Ramos (cell line): ENCODE measurements at regions not wholly inside any gene's neighbourhood (a gene's known extent, or its start where the extent isn't known, plus 50 kb on each side); places are given as distances from the start of the nearest gene placed in this dataset.

Experiments used
- in situ Hi-C: fragments of 300-500 bp; cut with MboI; formaldehyde crosslinking; loops from one replicate; pipeline ENCODE4 v1.14.3; 2022; ENCODE audit warnings: low sequenced_read_pairs; ENCODE audit not compliant: unreplicated experiment

DNA sequence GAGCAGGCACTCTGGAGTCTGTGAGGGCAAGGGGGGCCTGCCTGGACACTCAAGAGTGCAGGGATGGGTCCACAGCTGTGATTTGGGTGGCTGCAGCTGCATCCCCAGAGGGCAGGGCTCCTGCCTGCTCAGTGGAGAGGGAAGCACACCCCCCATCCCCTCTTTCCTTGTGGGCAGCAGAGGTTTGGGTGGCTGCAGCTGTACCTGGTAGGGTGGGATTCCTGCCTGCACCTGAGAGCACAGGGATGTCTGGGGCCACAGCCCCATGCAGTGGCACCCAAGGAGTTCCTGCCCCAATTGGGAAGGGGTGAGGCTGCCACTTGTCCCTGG, 605.4 kb upstream of the FAM174A start:
- in situ Hi-C loops = no loop called here

DNA sequence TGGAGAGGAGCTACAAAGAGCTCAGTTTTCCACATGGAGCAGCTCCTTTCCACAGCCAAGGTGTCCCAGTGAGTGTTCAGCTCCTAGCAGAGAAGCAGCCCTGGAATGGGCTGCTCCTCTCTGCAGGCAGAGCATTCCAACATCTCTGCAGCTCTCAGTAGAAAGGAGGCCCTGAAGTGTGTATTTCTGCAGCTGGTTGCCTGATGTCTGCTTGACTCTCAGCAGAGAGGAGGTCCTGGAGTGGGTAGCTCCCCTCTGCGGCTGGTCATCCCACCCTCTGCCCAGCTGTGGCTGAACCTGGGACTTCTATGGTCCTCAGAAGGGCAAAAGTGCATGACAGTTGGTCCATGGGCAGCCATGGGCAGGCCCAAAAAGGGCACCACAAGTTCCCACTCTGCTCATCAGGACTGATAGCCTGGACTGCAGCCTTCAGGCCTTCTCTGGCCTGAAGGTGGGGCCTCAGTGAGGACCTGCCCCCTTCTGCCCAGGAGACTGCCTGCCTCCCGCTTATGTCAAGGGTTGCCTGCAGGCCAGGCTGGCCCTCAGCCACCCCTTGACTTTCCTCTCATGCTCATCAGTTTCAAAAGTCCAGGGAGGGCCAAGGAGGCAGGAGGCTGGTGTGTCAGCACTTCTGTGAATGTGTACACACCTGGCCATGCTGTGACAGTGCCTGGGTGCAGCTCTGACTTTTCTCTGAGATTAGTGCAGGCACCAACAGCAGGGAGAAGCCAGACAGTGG, 605.9 kb upstream of the FAM174A start:
- in situ Hi-C loops = no loop called here

DNA sequence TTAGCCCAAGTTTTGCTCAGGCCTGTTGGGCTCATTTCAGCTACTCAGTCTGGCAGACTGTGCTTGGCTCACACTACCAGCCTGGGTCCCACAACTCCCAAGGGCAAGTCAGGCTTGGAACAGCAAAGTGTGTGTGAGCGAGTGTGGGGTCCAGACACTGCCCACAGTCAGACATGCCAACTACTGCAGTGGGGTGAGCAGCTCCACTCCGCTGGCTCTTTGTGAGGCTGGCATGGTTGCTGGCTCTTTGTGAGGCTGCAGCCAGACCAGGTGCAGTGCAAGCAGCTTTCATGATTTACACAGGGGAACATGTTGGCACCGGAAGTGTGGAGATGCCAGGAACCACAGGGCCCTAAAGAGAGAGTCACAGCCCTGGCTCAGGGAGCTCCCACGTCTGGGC, 606.7 kb upstream of the FAM174A start:
- in situ Hi-C loops = no loop called here

DNA sequence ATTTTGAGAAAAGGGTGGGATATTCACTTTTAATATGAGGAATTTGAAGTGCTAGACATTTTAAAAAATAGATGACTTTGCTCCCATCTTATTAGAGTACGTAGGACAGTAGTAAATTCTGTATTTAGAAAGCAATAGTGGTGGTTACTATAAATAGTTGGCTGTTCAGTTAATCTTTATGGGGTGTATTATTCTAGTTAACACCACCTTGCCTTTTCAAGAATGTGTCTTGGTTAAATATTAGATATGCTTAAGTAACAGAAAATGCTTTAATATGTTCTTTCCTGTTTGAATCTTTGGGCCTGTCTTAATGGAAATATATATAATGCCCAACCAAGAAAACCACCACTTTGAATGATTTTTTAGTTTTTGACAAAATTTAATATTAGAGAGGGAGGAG, 608.7 kb upstream of the FAM174A start:
- in situ Hi-C loops = no loop called here

DNA sequence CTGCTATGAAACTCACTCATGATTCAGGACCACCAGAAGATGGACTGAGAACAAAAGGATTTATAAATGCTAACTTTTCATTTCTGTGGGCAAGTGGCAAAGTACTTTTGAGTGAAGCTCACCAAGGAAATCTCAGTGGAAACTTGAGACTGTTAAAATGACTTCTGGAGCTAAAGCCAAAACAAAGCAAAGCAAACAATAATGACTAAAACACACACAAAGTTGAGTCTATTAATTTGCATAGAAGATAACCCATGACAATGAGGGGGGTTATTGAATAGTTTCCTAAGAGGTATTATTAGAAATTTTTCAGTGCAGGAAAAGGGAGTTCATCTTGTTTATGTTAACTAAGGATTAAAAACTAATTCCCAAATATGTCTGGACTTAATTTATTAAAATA, 612.8 kb upstream of the FAM174A start:
- in situ Hi-C loops = no loop called here

DNA sequence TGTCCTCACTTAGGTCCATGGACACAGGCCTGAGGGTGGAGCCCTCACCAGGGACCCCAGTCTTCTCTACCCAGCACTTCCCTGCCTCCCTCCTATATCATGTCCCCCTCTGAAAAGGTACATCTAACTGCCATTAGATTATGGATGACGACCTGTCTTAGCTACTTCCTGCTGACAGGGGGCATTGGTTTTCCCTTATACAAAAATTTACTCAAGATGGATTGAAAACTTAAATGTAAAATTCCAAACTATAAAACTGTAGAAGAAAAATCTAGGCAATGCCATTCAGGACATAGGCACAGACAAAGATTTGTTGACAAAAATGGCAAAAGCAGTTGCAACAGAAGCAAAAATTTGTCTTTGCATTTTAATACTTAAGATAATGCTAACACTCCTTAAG, 623.2 kb upstream of the FAM174A start:
- in situ Hi-C loops = no loop called here

DNA sequence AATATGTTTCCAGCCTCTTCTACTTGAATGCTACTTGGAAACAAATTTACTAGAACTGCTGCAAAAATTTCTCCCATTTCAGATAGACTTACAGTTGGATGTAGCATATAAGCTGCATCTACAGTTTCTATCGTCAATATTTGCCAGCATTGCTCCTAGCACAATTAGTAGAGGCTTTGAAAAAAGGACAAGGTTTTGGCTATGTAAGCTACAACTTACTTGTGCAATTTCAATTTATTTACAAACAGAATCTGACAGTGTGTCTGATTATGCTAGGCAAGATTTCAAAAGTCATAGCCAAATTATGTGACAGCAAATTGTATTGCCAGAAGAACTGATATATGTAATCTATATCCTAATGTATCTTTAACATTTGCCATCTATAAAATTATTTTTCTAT, 628.4 kb upstream of the FAM174A start:
- in situ Hi-C loops = no loop called here

DNA sequence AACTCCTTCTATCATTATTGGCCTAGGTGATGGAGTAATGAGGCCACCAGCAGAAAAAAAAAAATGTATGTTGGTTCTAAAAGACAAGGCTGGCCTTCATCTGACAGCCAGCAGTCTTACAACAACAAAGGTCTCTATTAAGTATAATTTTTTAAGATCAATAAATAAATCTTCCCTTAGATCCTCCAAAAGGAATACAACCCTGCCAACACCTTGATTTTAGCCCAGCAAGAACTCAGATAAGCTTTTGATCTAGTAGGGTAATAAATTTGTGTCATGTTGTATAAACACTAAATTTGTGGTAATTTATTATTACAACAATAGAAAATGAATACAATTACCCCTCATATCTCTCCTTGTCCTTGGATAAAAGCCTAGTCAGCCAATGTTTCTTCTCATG, 633.2 kb upstream of the FAM174A start:
- in situ Hi-C loops = no loop called here

DNA sequence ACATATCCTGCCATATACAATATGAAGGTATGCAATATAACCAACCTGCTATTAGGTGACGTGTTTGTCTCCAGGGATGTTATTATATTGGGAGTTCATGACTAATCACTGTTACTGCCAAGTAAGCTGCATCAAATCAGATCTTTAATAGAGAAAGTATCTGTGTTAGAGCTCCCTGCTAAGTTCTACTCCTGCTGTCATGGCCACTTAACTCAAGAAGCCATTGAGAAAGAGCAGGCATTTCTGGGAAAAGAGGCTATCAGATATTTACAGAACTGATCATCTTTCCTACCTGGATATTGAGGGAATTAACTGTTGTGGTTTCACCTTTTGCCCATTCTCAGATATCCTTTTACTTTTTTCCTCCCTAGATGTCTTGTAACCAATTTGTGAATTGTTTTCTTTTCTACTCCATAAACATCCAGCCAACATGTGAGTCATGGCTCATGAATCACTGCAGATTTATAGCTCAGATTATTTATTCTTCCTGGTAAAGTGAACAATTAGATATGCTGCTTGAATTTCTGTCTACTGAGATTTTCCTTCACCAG, 634.8 kb upstream of the FAM174A start:
- in situ Hi-C loops = no loop called here

DNA sequence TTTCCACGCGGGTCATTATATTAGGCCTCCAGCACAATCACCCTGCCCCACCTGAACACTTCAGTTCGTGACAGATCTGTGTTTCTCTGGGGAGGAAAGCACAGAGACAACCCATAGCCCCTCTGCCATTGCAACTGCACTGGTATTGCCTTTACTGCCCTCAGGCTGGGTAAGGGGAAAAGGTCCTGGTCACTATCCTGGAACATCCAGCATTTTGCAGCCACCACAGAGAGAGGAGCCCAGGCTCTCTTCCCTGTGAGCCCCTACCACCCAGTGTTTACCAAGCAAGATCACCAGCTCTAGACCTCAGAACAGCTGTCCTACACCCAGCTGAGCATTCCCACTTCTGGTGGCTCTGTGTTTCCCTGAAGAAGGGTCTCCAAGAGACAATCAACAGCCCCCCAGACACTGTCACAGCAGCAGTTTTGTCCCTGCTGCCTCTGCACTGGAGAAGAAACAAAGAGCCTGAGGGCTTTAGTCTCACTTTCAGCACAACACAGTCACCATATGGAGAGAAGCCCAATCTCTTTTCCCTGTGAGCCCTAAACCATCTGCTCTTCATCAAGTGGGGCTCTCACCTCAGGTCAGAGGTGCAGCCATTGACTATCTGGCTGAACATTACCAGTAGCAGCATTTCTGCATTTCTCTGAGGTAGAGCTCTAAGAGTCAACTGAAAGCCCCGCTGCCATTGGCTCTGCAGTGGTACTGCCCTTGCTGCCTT, 655.2 kb upstream of the FAM174A start:
- in situ Hi-C loops = no loop called here

DNA sequence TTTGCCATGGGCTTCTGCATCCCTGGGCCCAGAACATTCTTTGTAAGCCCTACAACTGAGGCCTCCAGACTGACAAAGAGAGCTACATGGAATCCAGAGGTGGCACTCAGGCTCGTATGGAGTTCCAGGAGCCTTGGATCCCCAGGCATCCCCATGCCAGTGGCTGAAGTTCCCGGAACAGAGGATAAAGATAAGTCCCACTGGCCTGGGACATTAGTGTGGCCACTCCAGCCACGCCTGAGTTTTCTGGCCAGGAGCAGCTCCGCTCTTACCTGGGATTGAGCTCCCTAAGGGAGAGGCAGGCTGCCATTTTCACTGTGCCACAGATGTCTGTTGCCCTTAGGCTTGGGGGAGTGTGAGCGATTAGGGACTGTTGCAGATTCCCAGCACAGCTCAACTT, 656.3 kb upstream of the FAM174A start:
- in situ Hi-C loops = no loop called here

DNA sequence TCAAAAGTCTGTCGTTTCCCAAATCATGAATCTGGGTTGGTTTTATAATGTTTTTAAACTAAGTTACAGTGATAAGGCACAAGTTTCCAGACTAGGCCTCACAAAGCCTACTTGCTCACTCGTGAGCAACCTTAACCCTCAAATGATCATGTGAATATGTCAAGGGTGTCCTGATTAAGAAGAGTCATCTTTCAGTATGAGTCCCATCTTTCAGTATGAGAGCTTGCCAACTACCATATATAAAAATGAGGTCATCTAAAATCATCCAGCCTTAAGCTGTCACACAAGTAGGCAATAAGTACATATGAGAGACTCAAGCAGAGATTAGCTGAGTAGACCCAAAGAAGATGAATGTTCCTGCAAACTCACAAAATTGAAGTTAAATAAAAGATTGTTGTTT, 668.4 kb upstream of the FAM174A start:
- in situ Hi-C loops = no loop called here

DNA sequence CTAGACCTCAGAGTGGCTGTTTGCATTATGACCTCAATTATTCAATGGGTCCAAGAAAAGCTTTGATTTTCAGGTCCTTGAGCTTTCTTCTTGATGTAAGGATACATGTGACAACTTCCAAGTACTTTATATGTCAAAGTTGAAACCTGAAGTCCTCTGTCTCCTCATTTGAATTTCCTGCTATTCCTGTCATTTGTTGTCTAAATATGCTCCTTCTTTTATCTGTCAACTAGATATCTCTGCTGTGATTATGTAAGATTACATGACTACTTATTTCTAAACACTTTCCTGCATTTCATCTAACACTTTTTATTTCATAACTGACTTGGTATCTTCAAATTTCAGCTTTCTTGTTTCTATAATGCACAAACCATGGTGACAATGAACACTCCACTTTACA, 670.0 kb upstream of the FAM174A start:
- in situ Hi-C loops = no loop called here

DNA sequence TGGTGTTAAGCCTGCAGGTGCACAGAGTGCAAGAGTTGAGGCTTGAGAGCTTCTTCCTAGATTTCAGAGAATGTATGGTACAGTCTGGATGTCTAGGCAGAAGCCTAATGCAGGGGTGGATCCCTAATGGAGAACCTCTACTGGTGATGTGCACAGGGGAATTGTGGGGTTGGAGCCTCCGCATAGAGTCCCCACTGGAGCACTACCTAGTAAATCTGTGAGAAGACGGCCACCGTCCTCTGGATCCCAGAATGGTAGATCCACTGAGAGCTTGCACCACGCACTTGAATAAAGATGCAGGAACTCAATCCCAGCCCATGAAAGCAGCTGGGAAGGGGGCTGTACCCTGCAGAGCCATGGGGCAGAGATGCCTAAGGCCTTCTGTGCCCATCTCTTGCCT, 699.4 kb upstream of the FAM174A start:
- in situ Hi-C loops = no loop called here

DNA sequence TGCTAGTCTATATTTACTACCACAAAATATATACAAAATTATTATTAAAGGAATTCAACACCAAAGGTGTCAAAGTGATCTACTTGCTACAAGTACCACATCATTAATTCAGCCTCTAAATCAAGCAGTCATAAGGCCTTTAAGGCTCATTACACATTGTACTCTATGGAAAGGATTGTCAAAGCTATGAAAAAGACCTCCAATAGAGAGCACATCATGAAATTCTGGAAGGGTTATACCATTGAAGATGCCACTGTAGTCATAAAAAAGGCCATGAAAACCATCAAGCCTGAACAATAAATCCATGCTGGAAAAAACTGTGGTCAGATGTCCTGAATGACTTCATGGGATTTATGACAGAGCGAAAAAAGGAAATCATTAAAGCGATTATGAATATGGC, 708.0 kb upstream of the FAM174A start:
- in situ Hi-C loops = no loop called here

DNA sequence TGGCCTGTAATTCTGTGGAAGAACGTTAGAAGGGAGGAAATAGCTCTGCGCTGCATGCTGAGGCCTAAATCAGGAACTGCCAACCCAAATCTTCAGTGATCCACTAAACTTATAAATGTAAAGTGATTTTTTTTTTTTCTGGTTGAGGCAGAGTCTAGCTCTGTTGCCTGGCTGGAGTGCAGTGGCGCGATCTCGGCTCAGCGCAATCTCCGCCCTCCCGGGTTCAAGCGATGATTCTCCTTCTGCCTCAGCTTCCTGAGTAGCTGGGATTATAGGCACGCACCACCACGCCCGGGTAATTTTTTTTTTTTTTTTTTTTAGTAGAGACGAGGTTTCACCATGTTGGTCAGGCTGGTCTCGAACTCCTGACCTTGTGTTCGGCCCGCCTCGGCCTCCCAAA, 717.4 kb upstream of the FAM174A start:
- in situ Hi-C loops = no loop called here

DNA sequence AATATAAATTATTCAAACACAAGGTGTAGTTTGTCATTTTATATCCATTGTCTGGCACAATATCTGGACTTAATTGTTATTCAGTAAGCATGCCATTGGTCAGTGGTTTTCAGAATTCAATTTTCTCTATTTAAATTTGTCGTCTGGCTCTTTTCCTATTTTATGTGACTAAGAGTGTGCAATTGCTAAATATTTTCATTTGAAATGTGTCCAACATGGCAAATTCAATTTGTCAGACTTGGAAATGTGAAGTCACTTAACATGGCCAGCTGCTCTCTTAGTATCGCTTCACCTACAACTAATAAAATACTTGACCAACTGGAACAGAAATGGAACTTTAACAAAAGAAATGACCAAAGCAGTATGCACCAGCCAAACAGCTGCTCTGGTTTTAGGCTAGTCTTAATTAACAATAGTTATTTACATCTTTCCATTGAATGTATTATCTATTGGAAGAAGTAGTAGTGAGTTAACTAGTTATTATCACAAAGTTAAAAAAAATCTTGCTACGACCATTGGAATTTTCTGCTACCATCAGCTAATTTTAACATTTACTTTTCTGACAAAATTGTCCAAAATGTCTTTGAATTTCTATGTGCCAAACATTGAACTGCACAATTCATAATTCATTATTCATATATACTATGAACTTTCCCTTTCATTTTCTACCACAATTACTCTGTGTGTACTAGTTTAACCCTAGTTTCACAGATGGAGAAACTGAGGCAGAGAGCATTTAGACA, 720.7 kb upstream of the FAM174A start:
- in situ Hi-C loops = no loop called here

DNA sequence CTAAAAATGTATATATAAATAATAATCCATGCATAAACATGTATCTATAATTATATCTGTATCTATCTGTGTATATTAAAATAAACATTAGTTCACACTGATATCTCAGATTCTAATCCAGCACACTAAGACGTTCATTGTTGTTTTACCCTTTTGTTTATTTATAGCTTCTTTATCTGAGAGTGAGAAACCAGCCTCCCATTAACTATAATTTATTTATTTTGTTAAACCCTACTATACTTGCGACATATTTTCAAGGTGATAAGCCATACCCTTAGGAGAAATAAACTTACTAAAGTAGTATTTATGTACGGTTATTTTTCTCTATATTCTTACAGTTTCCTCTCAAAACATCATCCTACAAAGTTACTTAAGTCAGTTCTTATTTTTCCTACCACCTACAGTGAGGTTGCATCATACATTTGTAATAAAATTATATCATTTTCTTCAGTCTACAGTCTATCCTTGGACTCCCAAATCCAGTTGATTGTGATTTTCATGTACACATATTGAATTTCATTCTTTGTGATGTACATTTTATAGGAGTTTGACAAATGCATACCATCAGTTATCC, 726.4 kb upstream of the FAM174A start:
- in situ Hi-C loops = no loop called here

DNA sequence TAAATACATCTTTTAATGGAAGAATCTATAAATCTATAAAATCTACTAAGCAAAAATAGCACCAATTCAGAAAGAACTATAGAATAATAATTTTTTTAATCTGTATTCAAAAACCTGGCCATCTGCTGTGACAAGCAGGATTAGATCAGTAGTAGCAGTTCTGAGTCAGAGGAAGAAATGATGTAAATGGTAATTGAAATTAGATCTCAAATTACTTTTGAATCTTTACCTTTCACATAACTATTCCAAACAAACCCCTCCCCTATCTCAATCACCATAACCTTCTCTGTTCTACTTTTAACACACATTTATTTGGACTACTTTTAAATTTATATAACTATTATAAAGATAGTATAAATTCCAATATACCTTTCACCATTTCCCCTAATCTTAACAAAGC, 727.8 kb upstream of the FAM174A start:
- in situ Hi-C loops = no loop called here

DNA sequence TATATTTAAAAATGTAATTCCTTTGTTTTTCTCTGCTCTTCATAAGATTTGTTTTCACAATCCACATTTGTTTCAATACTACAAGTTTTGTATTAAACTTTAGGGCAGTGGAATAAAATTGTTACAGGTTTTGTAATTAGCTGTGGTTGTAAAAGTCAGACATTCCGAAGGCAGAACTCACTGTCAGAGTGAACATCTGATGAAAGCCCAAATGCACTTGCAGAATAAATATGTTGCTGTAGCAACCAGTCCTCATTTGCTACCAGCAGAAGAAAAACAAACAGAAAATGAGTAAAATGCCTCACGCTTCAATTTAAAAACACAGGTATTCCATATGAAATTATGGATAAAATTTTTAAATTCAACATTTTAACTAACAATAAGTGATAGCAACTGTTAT, 740.1 kb upstream of the FAM174A start:
- in situ Hi-C loops = no loop called here

DNA sequence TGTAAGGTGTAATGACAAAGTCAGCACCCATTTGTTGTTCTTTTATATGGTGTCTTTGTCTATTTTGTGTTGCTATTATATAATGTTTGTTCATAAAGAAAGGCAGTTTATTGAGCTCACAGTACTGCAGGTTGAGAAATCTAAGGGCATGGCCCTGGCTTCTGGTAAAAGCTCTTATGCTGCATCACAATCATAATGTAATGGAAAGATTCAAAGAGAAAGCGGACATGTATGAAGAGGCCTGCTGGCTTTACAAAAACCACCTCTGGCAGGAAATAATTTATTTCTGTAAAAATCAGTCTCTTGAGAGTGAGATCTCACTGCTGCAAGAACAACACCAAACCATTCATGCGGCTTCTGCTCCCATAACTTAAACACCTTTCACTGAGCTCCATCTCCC, 746.7 kb upstream of the FAM174A start:
- in situ Hi-C loops = no loop called here
